ENCODE measurements at regions not wholly inside any gene's neighbourhood (a gene's known extent, or its start where the extent isn't known, plus 50 kb on each side); places are given as distances from the start of the nearest gene placed in this dataset.

DNA sequence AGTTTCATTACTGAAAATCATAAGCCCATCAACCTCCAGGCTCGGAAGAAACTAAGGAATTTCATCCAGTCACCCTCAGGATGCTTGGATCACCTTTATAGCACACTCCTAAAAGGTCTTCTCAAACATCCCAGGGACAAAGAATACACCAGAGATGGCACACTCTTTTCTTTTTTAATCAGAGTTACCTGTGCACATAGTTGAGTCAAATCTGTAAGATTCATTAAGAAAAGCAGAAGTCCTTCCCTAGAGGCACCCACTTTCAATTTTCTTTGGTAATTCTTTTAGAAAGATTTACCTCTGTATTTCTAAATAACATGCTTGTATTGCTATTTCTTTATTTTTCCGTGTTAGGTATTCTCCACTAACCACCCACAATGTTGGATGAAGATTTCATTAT is 50.6 kb upstream of the IL6 start:
- no peak for DNase-seq (ENCODE audit: low spot score)

DNA sequence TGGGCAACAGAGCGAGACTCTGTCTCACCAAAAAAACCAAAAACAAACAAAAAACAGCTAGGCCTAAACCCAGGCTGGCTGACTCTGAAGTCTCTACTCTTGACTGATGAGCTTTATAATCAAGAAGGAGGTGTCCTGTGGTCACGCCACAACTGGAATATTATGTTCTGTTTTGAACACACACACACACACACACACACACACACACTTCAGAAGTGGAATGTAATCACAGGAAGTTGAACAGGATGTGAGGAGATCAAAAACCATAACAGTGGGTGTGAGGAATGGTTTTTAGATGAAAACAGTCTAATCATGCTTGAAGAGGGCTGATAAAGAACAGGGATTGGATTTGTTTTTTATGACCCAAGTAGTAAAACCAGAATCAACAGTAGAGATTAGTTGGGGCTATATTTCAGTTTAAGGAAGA is 51.1 kb upstream of the IL6 start:
- no peak for DNase-seq (ENCODE audit: low spot score)

DNA sequence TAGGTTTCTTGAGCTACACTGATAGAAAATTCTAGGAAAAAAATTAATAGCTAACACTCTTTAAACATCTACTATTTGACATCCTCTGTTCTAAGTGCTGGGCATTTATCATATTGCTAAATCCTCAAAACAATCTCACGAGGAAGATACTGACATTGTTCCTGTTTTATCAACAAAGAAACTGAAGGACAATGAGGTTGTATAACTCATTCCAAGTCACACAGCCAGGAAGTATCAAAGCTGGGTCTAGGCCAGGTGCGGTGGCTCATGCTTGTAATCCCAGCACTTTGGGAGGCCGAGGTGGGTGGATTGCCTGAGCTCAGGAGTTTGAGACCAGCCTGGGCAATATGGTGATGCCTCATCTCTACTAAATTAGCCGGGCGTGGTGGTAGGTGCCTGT is 51.6 kb upstream of the IL6 start:
- DNase-seq (ENCODE audit: low spot score) = no peak

DNA sequence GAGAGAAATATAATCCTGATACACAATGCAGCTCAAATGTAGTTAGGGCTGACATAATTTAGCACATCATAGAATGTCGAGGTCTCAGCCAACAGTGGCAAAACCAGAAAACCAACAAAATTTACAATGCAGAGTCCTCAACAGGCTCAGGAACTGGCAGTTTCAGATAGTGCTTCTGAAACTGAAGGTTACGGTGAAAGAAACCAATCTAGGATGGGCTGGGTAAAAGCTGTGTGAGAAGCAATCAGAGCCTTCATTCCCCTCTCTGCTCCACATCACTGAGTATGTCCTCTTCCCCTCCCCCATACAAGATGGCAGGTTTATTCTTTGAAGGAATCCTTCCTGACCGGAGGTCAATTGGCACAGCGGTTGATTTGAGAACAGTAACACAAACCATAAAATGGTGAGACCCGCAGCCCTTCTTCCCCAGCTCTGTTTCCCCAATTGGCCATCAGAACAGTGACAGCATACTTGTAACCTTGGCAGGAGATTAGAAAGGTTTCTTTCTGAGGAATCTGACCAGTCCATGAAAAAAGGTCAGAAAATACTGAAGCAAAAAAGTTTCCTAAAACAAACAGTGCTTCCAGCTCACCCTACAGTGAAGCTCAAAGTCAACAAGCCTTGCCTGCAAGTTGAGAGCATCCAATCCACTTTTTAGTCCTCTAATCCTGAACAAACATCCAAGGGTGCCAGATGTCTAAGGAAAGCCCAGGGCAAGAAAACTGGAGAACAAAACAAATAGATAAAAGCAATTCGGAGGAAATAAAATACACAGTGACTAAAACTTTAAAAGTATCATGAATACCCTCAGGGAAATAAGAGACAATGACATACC is 53.9 kb upstream of the IL6 start:
- DNase-seq (ENCODE audit: low spot score) = no peak

DNA sequence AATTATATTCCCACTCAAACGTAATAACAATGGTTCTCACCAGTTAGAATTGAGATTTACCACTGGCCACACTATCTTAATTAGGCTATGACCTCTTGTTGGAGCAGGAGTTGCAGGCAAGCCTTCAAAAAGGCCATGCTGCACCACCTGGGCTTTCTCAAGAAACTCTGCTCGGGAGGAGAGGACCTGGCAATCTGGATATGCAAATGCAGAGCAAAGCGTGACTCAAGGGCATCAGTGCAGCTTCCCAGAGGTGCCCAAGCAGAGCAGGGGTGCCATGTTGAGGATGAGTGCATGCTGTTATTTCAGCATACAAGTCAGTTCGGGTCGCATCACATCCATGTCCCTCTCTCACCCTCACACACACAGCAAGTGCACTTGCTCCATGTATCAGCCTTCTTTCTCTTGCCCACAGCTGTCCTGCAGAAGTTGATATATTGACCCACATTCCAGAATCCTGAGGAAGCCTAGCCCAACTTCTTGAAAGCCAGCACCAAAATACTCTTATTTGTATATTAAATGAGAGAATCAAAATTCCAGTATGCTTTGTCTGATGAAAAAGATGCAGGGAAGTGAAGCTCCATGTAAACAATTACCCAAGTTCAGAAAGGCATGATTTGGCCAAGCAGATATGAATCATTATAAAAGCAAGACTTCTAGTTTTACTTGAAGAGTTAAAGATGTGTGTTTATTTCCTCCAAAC is 55.7 kb upstream of the IL6 start:
- DNase-seq (ENCODE audit: low spot score) = no peak

DNA sequence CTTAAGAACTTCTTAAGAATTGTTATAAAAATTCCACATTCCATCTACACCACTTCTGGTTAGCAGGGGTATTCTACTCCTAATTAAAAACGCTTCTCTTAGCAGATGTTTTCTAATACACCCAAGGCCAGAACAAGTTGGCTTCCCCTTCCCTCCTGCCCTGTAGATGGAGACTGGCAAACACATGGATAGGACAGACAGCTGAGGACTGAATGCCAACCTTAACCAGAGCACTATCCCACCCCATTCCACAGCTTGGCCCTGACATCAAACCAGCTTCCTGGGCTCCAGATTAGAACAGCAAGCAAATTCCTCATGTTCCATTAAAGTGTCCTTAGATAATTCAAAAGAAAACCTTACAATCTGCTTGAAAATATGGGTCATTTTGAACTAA is 56.6 kb upstream of the IL6 start:
- no peak for DNase-seq (ENCODE audit: low spot score)

DNA sequence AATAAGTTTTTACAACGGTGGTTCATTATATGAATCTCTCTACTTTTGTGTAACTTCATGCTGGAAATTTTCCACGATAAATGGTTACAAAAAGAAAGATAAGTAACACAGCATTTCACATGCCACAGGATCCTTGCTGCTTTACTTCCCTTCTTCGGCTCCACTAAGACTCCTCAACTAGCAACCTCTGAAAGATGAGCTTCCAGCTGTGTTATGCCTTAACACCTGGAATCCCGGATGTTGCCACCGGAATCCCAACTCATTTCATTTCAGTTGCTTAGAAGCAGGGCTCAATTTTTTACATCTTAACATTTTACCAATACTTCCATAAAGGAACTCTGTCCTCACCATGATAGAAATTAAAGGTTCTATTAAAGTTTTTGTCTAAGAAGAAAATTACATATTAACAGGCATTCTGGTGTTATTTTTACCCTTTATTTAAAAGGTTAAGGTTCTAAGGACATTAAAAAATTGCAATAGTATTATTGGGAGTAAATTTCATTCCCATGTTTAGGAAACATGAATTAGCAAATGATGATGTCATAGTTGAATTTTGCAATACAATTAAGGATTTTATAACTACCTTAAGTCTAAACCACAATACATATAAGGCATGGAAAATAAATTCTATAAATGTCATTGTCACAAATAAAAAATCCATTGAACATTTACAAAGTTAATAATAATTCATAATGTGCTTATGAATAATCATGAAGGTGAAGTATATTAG is 57.1 kb upstream of the IL6 start:
- no peak for DNase-seq (ENCODE audit: low spot score)

DNA sequence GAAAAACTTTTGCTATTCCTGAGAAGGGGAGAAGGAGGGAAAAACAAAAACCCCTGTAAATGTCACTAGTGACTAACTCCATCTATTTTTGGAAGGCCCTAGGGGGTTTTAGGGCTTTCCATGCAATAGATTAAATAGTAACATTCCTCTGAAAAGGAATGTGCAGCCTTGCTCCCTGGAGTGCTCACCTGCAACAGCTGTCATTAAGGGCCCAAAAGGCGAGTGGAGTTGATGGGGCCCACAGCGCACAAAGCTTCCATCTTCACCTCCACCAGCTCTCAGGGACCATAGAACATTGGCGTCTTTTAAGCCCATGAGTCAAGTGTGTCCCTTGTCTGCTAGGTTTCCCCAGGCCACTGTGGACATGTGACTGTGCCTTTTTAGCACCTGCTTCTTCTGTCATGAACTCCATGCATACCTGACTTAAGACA is 58.0 kb upstream of the IL6 start:
- no peak for DNase-seq (ENCODE audit: low spot score)

DNA sequence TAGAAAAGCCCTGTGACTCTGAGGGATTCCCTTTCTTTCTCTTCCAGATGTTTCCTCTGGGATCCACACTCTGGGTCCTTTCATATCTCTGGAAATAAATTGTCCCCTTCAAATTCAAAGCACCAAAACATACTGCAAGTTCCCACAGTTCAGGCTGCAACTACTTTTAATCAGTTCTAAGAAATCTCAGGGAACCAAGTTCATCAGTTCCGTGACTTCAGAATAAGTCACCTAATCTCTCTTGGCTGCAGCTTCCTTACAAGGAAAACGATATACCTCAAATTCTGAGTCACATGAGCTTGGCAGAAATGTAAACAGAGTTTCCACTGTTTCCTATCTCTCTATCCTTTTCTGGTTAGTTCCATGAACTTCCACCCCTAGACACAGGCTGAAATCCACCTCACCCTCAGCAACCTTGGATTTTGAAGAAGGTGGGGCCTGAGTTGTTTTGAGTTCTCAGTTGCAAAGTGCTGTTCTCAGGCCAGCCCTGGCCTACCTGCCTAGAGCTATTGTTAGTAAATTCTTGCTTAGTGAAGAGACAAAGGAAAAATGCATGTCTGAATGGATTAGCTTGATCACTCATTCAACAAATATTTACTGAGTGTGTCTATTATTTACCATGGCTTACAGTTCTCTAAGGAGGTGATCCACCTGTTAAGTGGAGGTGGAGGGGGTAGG is 59.3 kb upstream of the IL6 start:
- DNase-seq (ENCODE audit: low spot score) = no peak

DNA sequence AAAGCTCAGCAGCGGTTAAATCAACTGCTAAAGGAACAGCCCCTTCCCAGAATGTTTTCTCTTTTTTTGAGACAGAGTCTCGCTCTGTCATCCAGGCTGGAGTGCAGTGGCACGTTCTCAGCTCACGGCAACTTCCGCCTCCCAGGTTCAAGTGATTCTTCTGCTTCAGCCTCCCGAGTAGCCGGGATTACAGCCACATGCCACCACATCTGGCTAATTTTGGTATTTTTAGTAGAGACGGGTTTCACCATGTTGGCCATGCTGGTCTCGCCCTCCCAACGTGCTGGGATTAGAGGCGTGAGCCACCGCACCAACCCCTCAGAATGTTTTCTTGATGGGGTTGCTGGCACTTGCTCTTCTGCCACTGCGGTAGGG is 59.8 kb upstream of the IL6 start:
- no peak for DNase-seq (ENCODE audit: low spot score)

DNA sequence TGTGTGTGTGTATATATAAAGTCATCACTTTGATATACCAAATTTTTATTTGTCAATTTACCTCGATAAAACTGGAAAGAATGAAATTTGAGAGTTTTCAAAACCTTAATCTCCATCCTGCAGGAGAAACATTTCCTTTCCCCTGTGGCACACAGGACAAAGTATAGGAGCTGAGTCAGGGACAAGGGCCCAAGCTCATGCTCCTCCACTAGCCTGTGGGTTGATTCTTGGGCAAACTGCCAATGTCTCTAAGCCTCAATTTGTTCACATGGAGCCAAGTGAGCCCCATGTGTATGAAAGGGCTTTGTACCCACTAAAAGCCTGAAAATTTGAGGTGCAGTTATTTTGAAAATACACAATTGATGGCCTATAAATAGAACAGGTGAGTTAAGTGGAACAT is 60.3 kb upstream of the IL6 start:
- DNase-seq (ENCODE audit: low spot score) = no peak

DNA sequence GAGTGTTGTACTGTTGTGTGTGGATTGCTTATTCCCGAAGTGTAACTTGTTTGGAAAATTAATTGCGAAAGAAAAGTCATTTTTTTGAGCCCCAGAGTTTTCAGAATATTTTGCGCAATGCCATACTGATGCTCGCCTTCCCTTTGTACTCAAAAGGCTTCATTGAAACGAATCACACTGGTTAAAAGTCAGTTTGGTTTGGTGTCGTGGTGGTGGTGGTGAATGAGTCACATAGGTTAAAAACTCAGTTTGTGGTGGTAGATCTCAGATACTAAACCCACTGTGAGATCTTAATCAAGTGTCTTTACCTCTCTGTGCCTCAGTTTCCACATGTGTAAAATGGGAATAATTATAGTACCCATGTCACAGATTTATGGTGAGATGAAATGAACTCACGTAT is 61.1 kb upstream of the IL6 start:
- no peak for DNase-seq (ENCODE audit: low spot score)

DNA sequence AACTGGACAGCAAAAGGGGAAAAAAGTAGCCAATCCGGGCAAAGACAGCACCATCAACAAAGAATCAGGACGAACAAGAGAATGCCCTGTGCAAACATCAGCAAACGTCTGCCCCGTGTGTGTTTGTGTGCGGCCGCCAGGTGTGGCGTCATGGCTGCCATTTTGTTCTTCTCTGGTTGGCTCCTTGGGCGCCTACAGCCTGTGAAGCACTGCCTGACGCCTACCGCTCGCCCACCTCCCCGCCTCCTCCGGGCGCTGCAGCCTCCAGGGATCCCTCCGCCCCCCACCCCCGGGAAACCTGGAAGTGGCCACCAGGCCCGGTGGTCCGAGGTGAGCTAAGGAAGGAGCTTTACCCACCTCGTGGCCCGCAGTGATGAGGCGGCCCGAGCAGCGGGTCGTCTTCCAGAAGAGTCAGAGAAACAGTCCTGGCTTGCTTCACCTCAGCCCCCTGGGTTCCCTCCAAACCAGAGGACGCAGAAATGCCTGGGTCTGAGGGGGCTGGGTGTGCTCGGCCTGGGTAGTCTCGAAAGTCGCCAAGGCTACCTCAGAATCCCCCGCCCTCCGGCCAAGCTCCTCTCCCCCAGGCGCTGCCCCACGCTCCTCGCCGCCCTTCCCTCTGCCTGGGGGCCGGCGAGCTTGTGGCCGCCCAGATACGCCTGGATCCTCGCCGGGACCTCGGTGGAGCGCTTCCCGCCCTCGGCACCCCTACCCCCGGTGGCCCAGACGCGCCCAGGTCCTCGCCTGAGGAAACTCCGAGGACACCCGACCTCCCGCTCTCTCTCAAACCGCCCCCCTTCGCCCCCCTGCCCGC is 61.8 kb upstream of the IL6 start:
- no peak for DNase-seq (ENCODE audit: low spot score)

DNA sequence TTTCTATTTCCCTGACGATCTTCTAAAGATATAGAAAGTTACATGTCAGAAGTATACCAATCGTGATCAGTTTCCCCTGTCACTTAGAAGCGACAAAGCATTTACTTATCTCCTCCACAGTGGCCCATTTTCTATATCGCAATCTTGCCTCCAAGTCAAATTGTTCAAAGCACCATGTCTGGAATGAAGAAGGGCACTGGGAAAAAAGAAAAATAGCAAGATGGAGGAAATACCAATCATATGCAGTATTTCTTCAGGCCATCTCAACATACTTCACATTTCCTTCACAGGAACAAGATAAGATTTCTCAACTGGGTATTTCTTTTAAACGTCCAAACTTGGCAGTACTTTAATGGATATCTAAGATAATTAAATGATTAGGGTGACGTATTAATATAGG is 63.3 kb upstream of the IL6 start:
- no peak for DNase-seq (ENCODE audit: low spot score)

DNA sequence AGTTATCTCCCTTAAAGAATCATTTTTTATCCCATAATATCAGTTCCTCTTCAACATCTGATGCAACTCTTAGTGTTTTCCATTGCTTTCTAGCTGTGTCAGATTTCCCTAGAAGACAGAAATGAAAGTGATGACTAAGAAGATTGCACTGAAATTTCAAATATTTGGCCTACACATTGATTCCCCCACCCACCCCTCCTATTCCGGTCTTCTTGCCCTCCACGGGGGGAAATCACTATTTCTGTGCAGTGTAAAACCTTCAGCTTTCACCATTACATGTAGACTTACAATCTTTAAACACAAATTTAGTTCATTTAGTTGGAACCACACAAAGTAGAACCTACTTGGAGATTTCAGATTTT is 63.7 kb upstream of the IL6 start:
- no peak for DNase-seq (ENCODE audit: low spot score)

DNA sequence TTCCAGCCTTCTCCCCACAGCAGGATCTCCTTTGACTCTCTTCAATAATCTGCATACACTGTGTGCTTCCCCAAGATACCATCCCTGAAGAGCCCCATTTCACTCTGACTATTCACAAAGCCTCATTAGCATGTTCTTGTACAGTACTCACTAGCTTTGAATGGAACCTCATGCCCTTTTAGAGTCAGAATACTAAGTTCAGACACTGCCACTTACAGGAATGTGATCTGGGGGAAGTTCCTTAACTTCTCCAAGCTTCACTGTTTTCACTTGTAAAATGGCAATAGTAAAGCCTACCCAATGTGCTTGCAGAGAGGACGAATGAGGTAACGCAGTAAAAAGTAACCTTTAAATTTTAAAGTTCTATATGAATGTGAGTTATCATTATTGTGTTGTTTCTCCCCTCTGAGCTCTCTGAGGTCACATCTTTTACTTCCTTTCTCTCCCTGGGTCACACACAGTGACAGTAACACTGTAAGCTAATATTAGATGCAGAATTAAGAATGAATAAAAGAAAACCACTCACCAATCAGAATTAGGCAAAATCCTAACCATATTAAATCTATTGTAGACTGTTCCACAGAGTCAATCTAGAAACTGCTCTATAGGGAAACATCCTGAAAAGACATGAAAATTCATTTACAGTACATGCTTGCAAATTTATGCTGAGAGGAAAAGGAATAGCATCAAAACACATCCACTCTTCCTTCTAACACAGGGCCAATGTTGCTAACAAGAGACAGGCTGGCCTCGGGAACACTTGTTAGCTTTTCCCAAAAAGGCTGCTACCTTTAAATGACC is 64.2 kb upstream of the IL6 start:
- no peak for DNase-seq (ENCODE audit: low spot score)

DNA sequence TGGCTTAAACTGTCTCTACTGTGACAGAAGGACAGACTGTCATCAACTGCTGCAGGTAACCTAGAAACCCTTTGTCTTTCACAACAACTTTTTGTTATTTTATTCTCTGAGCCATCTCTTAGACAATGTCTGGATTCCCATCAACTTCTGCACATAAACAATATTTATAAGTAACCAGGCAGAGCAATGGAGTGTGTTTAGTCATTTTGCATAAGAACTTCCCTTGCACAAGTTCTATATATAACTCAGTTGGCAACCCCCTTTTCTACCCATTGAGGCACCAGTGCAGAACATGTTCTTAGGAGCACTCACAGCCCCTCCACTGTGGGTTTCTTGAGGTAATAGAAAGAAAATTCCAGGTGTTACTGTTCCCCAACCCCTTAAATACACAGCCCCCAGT is 65.0 kb upstream of the IL6 start:
- no peak for DNase-seq (ENCODE audit: low spot score)

DNA sequence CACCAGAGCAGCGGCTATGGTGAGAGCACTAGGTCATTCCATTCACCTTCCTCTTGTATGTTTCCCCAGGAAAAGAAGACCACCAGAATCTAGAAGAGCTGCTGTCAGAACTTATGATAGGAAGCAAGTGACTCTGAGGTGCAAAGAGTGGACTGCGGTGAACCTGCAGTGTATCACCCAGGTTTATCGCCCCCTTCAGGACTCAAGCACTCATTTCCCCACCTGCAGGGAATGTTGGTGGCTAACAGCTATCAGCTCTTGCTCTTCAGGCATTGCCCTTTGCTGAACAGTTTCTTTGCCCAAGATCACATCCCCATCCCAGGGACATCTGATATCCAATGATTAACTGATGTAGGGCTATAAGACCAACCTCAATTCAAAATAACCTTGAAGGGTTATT is 66.3 kb upstream of the IL6 start:
- no peak for DNase-seq (ENCODE audit: low spot score)

DNA sequence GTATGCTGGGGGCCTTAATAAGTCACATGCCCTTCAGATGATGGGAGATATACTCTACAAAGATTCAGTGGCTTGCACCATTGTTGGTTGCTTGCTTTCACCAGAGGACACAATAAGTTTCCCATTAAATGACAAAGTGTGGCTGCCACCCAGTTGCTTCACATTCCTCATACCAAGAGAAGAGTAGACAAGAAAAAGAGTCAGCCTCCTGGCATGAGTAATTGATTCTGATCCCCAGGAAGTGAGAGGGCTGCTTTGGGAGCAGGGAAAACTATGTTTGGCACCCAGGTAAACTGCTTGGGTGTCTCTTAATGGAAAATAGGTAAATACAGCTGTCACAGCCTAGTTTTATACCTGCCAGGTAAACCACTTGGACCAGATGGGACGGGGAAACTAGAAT is 66.7 kb upstream of the IL6 start:
- no peak for DNase-seq (ENCODE audit: low spot score)

DNA sequence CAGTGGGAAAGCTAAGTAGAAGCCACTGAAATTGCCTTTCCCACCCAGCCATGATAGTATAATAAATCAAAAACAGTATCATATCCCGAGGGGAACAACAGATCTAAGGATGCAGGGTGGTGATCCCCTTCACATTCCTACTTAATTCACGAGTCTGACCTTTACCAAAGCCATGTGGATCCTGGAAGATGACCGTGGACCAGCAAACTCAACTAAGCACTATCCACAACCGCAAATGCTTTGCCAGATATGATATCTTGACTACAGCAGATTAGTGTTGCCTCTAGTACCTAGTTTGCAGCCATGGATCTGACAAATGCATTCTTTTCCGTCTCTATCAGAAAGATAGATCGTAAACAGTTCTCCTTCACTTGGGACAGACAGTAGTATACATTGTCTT is 67.3 kb upstream of the IL6 start:
- DNase-seq (ENCODE audit: low spot score) = no peak

DNA sequence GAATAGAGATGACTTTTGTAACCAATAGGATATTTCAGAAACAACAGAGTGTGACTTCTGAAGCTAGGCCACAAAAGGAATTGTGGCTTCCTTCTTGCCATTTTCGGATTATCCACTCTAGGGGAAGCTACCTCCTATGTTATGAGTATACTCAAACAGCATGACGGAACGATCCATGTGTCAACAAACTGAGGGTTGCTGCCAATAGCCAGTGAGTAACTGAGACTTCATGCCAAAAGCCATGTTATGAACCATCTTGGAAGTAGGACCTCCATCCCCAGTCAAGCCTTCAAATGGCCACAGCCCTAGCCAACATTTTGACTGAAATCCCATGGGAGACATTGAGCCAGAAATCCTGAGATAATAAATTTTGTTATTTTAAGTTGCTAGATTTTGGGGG is 69.0 kb upstream of the IL6 start:
- DNase-seq (ENCODE audit: low spot score) = no peak

Measured in ecto neural progenitor cell (in vitro differentiated cells).